NCI-H2107 (cell line): ENCODE measurements at regions not wholly inside any gene's neighbourhood (a gene's known extent, or its start where the extent isn't known, plus 50 kb on each side); places are given as distances from the start of the nearest gene placed in this dataset.
"Not testable (repeated sequence)": the region's sequence is repeated elsewhere in the genome, so short reads cannot be mapped to it uniquely, and the experiment has no call there.

Source experiments
- DNase-seq: peaks from one replicate; lab custom pipeline; 2025; lab: John Stamatoyannopoulos, UW

DNA sequence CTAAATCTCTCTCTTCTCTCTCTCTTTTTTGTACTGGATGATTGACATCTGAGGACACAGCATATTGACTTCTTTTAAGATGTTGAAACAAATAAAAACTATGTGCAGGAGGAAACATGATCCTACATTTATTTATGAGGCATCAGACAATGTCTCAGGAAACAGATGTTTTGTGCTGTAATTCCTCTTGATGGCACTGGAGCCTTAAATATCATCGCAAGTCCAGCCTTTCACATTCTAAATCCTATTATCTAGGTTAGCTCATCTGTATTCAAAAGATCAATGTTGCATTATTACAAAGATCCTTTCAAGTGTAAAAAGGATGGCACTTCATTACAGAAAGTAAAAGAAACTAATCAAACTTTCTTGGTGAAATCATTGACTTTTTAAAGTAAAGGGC lies 63.9 kb downstream of the MAT2B start:
- DNase-seq: no peak

DNA sequence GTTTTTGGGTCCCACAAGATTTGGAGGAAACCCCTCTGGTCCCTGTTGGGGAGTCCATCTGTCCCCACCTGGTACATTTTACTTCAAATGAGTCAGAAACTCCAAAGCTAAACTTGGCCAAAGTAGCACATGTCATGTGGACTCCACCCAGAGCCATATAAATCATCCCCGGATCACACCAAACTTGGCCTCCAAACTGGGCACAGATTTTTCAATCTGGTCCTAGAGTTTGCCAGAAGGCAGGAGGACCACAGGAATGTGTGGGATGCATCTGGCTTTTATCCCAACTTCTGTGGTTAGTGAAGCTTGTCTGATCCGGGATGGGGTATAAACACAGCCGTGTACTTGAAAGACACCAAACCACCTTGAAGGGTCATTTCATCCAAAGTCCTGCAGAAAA lies 66.3 kb downstream of the MAT2B start:
- no peak for DNase-seq

DNA sequence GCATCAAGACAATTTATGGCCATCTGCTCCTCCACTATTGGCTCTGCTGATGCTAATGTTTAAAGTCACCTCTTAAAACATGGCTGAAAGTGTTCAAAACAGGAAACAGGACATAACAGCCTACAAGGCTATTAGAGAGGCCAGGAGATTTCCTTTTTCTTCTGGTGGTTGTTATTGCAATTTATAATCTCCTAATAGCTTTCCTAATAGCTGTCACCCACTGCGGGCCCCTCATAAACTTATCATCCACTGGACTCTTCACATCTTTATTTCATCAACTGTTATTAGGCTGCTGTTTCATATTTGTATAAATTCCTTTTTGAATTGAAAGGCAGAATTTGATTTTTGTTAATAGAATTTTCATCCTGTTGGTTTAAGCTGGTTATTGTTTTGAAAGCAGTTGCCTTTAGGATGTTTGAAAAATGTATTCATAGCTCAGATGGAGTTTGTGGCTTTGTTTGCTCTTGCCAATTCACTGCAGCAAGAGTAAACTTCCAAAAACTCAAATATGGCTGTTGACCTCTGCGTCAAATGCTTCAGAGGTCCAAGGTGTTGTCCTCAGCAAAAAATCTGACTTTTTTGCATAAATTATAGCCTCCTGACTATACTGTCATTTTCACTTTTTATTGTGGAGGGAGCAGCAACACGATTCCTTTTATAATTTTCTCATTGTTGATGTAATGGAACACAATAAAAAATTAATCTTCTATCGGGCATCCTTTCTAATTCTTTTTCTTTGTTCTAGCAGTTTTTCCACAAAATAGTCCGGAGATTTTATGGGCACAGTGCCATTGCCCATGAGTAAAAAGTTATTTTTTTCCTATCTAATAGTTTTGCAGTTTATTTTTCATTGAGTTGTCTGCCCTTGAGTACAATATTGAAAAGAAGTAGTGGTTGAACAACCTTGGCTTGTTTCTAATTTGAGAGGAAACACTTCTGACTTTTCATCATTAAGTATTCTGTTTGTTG lies 69.3 kb downstream of the MAT2B start:
- no peak for DNase-seq

DNA sequence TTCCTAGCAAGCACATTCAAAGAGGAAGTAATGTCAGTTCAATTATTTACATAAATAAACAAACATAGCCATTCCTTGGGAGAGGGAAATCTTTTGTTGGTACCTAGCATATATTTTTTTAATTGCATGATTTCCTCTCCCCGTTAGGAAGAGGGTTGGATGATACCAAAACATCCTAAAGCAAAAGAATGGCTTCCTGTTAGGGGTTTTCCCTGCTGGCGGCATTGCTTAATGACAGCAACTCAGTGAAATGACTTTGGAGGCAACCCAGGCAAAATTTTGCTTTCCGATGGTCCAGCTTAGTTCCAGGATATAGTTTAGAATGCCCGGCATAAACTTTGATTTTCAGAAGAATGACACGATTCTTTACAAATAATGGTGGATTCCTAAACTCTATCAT lies 73.2 kb downstream of the MAT2B start:
- DNase-seq: no peak

DNA sequence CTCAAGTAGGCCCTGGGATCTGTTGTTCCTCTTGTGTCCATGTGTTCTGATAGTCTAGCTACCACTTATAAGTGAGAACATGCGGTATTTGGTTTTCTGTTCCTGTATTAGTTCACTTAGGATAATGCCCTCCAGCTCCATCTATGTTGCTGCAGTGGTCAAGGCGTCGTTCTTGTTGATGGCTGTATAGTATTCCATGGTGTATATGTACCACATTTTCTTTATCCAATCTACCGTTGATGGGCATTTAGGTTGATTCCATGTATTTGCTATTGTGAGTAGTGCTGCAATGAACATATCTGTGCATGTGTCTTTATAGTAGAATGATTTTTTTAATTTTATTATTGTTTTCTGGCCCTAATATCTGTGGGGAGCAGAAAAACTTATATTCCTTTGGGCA lies 74.3 kb downstream of the MAT2B start:
- DNase-seq: no peak

DNA sequence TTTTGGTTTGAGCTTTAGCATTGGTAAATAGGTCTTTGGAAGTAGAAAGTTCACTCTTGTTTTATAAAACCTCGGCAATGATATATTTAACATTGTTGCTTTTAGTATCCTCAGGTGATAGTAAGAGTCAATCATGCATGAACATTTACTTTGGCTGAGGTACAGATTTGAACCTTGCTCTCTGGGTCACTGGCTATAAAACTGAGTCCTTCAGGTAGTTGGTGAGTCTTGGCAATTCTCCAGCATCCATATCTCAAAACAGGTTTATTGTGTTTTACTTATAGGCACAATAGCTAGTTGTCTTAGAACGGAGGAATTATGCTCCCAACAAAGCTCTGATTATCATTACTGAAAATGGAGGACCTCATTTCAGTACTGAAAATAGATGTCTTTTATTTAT lies 75.1 kb downstream of the MAT2B start:
- no peak for DNase-seq

DNA sequence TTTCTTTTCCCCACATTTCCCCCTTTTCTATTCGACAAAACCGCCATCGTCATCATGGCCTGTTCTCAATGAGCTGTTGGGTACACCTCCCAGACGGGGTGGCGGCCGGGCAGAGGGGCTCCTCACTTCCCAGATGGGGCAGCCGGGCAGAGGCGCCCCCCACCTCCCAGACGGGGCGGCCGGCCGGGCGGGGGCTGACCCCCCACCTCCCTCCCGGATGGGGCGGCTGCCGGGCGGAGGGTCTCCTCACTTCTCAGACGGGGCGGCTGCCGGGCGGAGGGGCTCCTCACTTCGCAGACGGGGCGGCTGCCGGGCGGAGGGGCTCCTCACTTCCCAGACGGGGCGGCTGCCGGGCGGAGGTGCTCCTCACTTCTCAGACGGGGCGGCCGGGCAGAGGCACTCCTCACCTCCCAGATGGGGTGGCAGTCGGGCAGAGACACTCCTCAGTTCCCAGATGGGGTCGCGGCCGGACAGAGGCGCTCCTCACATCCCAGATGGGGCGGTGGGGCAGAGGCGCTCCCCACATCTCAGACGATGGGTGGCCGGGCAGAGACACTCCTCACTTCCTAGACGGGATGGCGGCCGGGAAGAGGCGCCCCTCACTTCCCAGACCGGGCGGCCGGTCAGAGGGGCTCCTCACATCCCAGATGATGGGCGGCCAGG lies 78.2 kb downstream of the MAT2B start:
- DNase-seq: not testable (repeated sequence)

DNA sequence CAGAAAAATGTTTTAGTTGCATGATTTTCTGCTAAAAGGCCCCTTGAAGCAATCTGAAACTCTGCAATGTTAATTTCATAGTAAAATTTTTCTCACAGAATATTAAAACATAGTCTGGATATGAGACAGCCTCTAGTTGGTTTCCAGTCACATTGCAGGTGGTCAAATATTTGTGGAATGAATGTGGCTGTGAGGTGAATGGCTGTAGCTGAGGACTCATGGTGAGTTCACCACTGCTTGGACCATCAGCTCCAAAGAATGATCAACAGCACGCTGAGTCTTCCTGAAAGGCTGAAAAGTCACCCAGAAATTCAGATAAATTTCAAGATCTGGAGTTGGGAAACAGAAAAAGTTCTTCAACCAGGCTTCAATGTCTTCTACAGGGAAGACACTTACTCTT lies 79.8 kb downstream of the MAT2B start:
- no peak for DNase-seq

DNA sequence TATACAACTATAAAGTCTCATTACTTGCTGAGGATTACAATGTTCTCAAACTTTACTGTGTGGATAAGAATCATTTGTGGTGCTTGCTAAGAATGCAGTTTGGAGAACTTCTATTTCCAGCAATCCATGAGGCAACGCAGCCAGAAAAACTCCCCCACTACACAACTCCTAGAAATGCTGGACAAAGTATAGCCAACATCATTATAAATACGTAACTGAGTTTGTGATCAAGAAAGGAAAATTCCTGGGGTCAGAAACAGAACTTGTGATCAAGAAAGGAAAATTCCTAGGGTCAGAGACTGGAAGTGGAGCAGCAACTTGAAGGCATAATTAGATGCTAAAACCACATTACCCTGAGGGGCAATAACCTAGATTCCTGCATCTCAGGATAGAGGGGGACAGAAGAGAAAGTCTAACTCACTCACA lies 81.1 kb downstream of the MAT2B start:
- DNase-seq: no peak

DNA sequence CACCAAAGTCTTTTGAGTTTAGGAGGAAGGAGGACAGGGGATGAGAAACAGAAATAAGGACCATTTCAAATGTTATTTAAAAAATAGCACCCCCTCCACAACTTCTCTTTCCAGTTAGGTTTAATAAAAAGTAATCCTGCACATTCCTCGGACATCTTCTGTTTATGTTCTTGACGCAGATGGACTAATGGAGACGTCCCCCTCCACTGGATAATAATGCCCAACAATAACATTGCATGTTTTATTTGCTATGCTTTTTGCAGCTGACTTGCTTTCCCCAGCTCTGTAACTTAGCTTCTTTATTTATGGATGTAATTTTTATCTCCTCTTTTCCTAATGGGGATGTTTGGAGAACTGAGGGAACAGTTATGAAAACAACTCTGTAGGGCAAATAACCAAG lies 89.5 kb downstream of the MAT2B start:
- no peak for DNase-seq

DNA sequence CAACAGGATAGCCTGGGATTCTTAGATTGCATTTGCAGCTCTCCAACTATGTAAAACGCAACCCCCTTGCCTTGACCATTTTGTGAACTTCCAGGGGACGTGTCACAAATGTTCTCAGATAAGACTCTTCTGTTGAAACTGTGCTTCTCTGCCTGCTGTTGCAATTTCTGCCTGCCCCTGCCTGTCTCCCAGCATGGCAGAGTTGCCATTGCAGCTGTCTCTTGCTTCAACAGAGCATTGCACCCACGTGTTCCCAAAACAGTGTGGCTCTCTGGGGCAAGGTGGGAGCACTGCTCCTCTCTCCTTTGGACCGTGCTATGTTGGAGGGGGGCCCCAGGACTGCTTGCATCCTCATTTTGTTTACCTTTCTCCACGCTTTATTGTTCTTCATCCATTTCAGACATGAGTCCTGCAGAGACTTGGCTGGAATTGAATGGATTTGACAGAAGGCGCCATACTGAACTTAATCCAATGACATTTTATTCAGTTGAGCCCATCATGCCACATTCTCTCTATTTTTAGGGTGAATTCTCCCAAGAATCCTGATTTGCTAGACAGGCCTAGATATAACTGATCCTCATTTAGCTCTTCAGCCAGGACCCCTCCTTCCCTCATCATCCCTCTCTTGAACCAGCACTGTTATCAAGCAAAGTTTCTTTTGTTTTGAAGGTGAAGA lies 90.7 kb downstream of the MAT2B start:
- no peak for DNase-seq

DNA sequence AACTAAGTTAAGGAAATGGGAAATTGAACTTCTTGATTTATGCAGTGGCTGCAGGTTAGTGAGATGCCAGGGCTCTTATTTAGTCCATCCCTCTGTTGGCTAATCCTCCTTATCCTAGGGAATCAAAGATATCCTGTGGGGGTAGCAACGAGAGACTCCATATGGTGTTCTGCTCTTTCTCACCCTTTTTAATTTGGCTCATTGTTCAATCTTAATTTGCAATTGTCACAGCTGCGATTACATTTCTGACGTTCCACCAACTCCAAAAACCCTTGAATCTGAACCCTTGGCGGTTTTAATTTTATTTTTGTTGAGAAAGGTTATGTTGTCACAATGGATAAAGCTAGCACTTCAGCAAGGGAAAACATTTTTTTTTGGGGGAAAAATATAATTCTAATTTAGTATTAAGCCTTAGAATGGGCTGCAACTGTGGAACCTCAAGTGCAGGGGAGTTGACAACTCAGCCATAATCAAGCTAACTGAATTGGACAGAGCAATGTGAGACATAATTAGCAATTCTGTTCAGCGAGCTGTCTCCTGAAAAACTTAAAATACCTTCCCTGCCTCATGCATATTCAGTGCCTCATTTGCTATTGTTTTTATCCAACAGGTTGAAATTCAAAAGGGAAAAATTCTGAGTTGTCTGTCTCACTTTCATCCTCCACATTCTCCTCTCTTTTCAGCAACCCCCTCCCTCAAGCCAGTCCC lies 91.3 kb downstream of the MAT2B start:
- no peak for DNase-seq

DNA sequence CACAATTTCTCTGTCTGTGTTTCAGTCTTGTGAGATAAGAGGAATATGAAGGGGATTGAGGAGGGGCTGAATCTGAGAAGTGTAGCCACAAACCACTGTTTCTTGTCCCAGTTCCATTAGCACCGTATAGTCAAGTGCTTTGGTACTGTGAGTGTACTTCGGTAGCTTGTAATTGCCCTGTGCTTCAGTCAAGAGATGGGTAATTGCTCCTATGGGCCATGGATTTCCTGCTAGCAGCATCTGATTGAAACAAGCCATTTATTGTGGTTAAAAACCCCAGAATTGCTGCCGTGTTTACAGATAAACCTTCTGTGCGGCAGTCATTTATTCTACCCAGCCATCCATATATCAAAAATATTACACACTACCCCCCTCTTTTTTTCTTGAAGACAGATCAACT lies 98.6 kb downstream of the MAT2B start:
- no peak for DNase-seq

DNA sequence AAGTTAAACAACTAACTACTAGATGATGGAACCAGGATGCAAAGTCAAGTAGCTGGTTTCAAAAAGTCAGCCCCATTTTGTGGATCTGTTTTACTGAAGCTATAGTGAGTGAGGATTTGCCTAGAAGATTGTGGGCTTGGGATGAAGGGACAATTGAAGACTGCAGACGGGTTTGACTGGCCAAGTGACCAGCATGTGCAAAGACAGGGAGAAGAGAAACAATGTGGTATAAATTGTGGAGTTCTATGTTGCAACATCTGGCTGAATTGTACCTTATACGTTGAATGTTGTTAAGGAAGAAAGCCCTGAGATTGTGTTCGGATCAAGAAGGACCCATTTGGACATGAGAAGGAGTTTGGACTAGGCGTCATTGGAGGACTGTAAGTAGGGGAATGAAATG lies 101.8 kb downstream of the MAT2B start:
- DNase-seq: no peak

DNA sequence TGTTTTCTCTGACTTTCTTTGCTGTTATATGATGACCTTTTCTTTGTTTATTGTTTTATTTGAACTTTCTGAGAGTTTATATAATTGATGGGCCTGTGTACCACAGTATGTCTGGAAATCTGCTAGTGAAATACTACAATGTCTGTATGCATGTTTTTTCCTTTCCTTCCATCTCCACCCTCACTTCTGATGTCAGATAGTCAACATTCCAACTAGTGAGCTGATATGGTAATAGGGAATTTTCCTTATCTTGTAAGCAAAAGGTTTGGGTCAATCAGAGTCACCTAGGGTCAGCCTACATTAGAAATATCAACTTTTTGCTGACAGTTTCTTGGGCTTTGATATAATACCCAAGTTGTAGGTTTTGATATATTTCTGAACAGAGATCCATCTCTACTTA lies 103.2 kb downstream of the MAT2B start:
- DNase-seq: no peak

DNA sequence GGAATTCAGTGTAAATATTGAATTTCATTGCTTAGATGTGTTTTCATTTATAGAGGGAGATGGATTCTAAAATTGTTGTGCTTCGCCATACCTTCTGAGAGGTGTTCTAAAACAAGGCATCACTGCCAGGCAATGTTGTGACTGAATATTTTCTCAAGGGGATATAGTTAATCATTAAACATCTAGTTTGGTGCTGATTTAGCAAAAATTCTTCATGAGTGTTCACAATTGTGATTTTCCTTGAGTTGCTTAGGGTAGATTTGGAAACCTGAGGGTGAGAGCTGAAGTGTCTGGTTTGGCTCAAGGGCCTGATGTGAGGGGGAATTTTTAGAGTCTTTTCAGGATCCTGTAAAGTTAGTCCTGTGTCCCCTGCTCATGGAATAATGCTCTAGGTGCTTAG lies 104.5 kb downstream of the MAT2B start:
- no peak for DNase-seq

DNA sequence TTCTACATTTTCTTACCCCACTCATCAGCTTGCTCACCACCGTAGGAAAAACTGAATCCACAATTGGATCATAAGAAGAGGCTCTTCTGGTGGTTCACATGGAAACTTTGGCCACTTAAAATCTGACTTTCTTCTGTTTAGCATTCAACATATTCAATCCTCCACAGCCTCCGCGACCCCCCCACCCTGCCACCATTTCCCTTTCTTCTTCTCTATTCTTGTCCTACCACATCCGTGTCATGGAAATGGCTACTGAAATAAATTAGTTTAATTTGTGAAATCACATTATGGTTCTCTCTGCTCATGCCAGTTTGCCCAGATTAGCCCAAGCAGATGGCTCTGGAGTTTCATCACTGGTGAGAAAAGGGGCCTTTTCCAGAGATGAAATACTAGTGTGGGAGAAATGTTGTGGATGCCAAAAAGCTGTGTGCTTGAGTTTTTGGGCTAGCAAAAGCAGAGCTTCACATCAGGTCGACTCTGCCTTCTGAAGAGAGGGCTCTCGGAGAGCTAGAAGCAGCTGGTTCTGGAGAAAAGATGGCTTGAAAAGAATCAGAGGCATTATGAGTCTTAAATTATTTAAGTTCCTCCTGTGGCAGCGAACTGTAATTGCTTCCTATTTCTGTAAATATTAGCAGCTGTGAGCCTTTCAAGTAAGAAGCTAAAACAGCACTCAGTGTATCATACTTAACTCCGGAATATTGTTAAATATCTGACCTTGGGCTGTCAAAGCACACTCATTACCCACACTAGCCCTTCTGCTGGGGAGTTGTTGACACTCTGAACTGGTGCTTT lies 107.1 kb downstream of the MAT2B start:
- DNase-seq: no peak

DNA sequence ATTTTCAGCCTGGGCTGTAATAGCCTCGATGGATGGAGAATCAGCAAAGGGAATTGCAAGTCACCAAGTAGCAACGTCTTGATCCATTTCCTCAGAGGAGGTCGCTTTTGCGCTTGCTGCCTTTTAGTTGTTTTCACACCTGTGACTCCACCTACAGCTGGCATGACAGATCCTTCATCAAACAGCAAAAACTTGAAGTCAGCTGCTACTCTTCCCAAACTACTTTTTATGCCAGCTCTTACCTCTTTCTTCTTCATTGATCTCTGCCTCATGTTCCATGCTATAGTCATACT lies 107.7 kb downstream of the MAT2B start:
- DNase-seq: no peak

DNA sequence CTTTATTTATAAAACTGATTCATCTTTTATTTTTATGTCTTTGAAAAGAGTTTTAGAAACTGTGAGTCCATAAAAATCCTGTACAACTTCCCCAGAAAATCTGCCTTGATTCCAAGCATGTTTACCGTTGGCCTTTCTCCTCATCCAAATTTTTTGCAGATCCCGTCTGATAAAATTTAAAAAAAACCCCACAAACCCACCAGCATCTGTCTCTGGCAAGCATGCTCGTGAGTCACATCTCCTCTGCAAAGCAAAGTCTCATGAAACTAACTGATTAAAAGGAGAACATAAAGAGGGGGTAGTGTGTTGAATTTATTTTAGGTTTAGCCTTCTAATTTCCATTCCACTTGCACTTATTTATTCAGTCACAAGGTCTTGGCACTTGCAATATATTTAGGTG lies 109.4 kb downstream of the MAT2B start:
- no peak for DNase-seq

DNA sequence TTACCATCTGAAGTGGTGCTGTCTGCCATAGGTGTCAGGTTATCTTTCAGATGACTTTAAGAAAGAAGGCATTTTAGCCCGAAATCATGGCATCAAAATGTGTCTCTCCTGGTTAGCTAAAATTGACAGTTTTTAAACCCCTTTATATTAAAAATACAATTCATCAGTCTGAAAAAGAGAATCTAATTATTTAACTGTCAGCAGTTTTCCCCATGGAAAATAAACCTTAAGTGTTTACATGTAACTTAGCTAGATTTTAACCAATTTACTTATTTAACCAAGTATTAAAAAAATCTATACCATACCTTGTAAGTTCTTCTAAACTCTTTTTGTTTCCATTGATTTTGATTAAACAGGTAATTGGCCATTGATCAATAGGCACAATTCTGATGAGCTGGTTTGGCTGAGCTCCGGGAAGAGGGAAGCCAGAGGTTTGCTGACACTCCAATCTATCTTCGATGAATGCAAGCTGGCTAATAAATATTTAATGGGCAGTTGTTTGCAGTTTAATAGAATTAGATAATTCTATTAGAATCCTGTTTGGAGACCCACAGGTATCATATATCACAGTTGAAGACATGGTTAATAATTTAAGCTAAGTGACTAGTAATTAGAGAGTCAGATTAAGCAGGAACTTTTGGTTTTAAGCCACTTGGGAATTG lies 114.0 kb downstream of the MAT2B start:
- DNase-seq: no peak

DNA sequence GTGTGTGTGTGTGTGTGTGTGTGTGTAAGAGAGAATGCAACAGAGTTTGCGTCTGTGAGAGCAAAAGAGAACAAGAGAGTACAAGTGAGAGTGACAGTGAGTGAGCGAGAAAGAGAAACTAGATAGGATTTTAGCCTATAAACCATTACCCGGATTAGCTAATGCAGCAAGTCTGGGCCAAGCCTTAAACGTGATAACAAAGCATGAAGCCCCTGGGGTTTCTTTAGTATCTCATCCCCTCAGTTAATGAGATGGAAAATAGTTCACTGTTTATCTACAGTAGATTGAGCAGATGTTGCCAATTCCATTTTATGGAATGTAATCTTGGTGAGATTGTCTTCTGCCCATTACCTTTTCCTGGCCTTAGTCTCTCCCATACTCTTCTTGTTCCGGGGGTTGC lies 114.5 kb downstream of the MAT2B start:
- no peak for DNase-seq
